Vagina (tissue), 2 donors: ENCODE measurements at regions not wholly inside any gene's neighbourhood (a gene's known extent, or its start where the extent isn't known, plus 50 kb on each side); places are given as distances from the start of the nearest gene placed in this dataset.

Experiments used
- DNase-seq, 2 donors: peaks; one replicate each; pipeline ENCODE4 v3.0.0-alpha.2; 2017; ENCODE audit errors: extremely low spot score in 2 of 2
- H3K27ac ChIP-seq: fragments of 200-600 bp; sonication (generic); one replicate; pipeline ENCODE4 v1.5.1; 2019
- H3K27me3 ChIP-seq: fragments of 200-600 bp; sonication (generic); one replicate; pipeline ENCODE4 v1.5.1; 2019
- H3K36me3 ChIP-seq, 2 donors: fragments of 200-600 bp; sonication (generic); one replicate each; pipeline ENCODE4 v1.5.1; 2017 to 2019
- H3K4me1 ChIP-seq: fragments of 200-600 bp; sonication (generic); one replicate; pipeline ENCODE4 v1.5.1; 2019
- H3K4me3 ChIP-seq, 2 donors: fragments of 200-600 bp; sonication (generic); 1 replicate in 1 of 2; 2 replicates in 1 of 2; pipeline ENCODE4 v1.5.1; 2016 to 2019
- H3K9me3 ChIP-seq: fragments of 200-600 bp; sonication (generic); one replicate; pipeline ENCODE4 v1.5.1; 2019
- POLR2A ChIP-seq, 2 donors: fragments of 450-650 bp; IDR thresholded peaks; one replicate each; pipeline ENCODE4 v1.6.1; 2017; ENCODE audit warnings: antibody characterized with exemption in 2 of 2, mild to moderate bottlenecking in 2 of 2, moderate library complexity in 2 of 2
- POLR2AphosphoS5 ChIP-seq, 2 donors: sonication (generic); formaldehyde crosslinking; IDR thresholded peaks; one replicate each; pipeline ENCODE4 v1.9.0; 2017; ENCODE audit warnings: antibody characterized with exemption in 2 of 2, mild to moderate bottlenecking in 2 of 2, low read depth in 1 of 2; ENCODE audit not compliant: insufficient read depth in 1 of 2
- intact Hi-C: fragments of 100-400 bp; cut with DNase I; formaldehyde crosslinking; loops from one replicate; pipeline ENCODE4 v1.15.1; 2023
- TF ChIP-seq, protein P1 (sequence below), 3 experiments: fragments of 450-650 bp in 2 of 3; fragments of 200-600 bp in 1 of 3; sonication (generic) in 1 of 3; IDR thresholded peaks; one replicate each; pipeline ENCODE4 v1.5.1; 2017 to 2019; ENCODE audit warnings: antibody characterized with exemption in 3 of 3, mild to moderate bottlenecking in 2 of 3, moderate library complexity in 2 of 3

DNA sequence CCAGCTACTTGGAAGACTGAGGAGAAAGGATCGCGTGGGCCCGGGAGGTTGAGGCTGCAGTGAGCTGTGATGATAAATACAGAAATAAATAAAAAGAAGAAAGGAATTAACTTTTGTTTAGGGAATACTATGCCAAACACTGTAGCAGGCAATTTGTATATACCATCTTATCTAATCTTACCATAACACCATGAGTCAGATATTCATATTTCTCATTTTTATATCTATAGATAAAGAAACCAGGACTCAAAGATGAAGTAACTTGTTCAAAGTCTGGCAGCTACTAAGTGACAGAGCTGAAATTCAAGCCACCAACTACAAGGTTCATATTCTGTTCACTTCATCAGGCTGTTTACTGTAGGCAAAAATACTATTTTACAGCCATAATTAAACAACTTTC, 119.2 kb upstream of the SLC39A10 start:
- no peak overlapping the region for H3K4me3 ChIP-seq
- no peak for DNase-seq
- no peaks in the 10 kb centered on the region for H3K9me3 ChIP-seq
- intact Hi-C loops = no loop called here
- H3K4me1 ChIP-seq = peaks cover 10% of the 10 kb centered on the region
- no peaks in the 10 kb centered on the region for H3K27me3 ChIP-seq
- H3K27ac ChIP-seq = no peak overlapping the region
- H3K36me3 ChIP-seq = no peaks in the 10 kb centered on the region
- TF ChIP-seq, protein P1, sequence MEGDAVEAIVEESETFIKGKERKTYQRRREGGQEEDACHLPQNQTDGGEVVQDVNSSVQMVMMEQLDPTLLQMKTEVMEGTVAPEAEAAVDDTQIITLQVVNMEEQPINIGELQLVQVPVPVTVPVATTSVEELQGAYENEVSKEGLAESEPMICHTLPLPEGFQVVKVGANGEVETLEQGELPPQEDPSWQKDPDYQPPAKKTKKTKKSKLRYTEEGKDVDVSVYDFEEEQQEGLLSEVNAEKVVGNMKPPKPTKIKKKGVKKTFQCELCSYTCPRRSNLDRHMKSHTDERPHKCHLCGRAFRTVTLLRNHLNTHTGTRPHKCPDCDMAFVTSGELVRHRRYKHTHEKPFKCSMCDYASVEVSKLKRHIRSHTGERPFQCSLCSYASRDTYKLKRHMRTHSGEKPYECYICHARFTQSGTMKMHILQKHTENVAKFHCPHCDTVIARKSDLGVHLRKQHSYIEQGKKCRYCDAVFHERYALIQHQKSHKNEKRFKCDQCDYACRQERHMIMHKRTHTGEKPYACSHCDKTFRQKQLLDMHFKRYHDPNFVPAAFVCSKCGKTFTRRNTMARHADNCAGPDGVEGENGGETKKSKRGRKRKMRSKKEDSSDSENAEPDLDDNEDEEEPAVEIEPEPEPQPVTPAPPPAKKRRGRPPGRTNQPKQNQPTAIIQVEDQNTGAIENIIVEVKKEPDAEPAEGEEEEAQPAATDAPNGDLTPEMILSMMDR (IDR thresholded peaks at IDR 0.05) = no peak
- TF ChIP-seq POLR2A (IDR thresholded peaks at IDR 0.05) = no peak
- no peak for TF ChIP-seq POLR2AphosphoS5 (IDR thresholded peaks at IDR 0.05; ENCODE audit: insufficient read depth in 1 of 2, low read depth in 1 of 2)

DNA sequence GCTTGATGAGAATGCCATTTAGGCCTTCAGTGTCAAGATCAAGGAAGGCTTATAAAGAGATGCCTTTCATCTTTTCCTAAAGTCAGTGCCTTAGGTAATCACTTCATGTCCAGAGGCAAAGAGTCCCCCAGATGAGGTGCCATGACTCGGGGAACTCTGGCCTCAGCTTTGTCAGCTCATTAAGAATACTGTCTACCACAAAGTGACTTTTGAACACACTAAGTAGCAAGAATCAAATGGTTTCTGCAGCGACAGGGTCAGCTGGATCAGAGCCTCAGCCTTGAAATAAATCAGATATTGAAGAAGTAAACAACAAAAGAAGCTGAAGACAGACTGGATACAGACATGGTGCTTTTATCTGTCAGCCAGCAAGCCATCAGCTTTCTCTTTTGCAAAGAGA, 120.1 kb upstream of the SLC39A10 start:
- H3K27me3 ChIP-seq = no peaks in the 10 kb centered on the region
- intact Hi-C loops = no loop called here

DNA sequence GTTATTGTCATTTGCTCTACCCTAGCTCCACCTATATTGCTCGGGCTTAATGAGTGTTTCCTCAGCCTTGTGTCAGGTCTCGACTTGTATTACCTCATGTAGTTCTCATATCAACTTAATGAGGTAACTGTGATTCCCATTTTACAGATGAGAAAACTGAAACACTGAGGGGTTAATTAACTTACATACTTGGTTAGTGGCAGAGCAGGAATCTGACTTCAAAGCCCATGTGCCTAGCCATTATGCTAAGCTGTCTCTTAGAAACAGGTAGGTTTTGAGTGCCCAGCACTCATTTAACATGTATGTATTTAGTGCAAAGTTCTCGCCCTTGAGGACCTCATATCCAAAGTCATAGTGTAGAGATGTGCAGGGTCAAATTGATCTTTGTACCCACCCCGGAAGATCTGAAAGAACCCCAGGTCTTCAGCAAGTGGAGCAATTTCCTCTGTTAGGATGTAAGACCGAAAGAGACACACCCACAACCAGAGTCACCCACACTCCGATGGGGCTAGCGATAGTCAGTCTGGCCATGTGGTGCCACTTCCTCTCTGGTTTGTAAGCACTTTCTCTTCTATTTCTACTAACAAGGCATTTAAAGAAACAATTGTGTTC, 121.0 kb upstream of the SLC39A10 start:
- no peaks in the 10 kb centered on the region for H3K27me3 ChIP-seq
- H3K36me3 ChIP-seq = no peaks in the 10 kb centered on the region
- DNase-seq = no peak
- intact Hi-C loops = no loop called here
- H3K4me3 ChIP-seq = no peak overlapping the region
- H3K4me1 ChIP-seq = peaks cover 10% of the 10 kb centered on the region
- H3K27ac ChIP-seq = no peak overlapping the region
- H3K9me3 ChIP-seq = no peaks in the 10 kb centered on the region
- TF ChIP-seq POLR2AphosphoS5 (IDR thresholded peaks at IDR 0.05; ENCODE audit: insufficient read depth in 1 of 2, low read depth in 1 of 2) (no peak), POLR2A (IDR thresholded peaks at IDR 0.05) (no peak)
- TF ChIP-seq, protein P1 (IDR thresholded peaks at IDR 0.05) = no peak

More for the DNA sequence above, 120.1 kb upstream of the SLC39A10 start:
- Histone ChIP-seq H3K36me3 (no peaks in the 10 kb centered on the region), H3K9me3 (no peaks in the 10 kb centered on the region), H3K27ac (no peak overlapping the region), H3K4me3 (no peak overlapping the region), H3K4me1 (peaks cover 10% of the 10 kb centered on the region)
- TF ChIP-seq, protein P1 (IDR thresholded peaks at IDR 0.05) = no peak
- TF ChIP-seq POLR2A (IDR thresholded peaks at IDR 0.05) = no peak
- TF ChIP-seq POLR2AphosphoS5 (IDR thresholded peaks at IDR 0.05; ENCODE audit: insufficient read depth in 1 of 2, low read depth in 1 of 2) = no peak
- no peak for DNase-seq

DNA sequence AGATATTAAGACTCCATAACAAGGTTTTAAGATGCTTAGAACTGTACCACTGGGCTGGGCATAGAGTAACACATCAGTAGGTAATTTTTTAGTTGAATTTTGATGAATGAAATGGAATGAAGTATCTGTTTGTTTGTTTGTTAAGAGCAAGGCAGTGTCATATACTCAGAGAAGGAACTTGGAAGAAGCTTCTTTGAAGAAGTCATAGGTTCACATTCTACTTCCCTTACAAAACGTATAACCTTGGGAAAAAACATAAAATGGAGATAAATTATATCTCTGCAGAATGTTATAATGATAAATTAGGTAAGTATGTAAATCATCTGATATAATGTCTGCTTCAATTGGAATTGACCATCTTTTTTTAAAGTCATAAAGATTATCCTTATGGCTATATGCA, 122.1 kb upstream of the SLC39A10 start:
- intact Hi-C loops = no loop called here

More for the DNA sequence above, 122.1 kb upstream of the SLC39A10 start:
- Histone ChIP-seq H3K4me1 (peaks cover 10% of the 10 kb centered on the region), H3K36me3 (no peaks in the 10 kb centered on the region), H3K27me3 (no peaks in the 10 kb centered on the region), H3K4me3 (no peak overlapping the region), H3K27ac (no peak overlapping the region), H3K9me3 (no peaks in the 10 kb centered on the region)
- no peak for DNase-seq
- TF ChIP-seq POLR2AphosphoS5 (IDR thresholded peaks at IDR 0.05; ENCODE audit: insufficient read depth in 1 of 2, low read depth in 1 of 2) (no peak), POLR2A (IDR thresholded peaks at IDR 0.05) (no peak)
- TF ChIP-seq, protein P1 (IDR thresholded peaks at IDR 0.05) = no peak
